ENCODE measurements at regions not wholly inside any gene's neighbourhood (a gene's known extent, or its start where the extent isn't known, plus 50 kb on each side); places are given as distances from the start of the nearest gene placed in this dataset.
"Not testable (repeated sequence)": the region's sequence is repeated elsewhere in the genome, so short reads cannot be mapped to it uniquely, and the experiment has no call there.

- Histone ChIP-seq H3K9me3 (ENCODE audit: low read length) (no peaks in the 10 kb centered on the region), H3K4me3 (ENCODE audit: low read length) (no peak overlapping the region), H4K20me1 (ENCODE audit: insufficient read depth) (no peaks in the 10 kb centered on the region), H2AFZ (ENCODE audit: low read depth, low read length) (no peak overlapping the region), H3K27me3 (ENCODE audit: insufficient read depth, low read depth, low read length) (no peaks in the 10 kb centered on the region), H3K79me2 (replicated peaks; ENCODE audit: insufficient read depth, low read length) (no peaks in the 10 kb centered on the region), H3K9me2 (ENCODE audit: insufficient read depth, low read length) (no peaks in the 10 kb centered on the region), H3K9ac (ENCODE audit: low read length) (no peak overlapping the region), H3K27ac (ENCODE audit: low read length) (no peak overlapping the region), H3K36me3 (ENCODE audit: insufficient read depth, low read length) (no peaks in the 10 kb centered on the region), H3K4me2 (ENCODE audit: low read length) (no peak overlapping the region), H3F3A (ENCODE audit: insufficient read depth, low read length, poor library complexity, severe bottlenecking) (no peaks in the 10 kb centered on the region)
- TF ChIP-seq MXI1 (conservative IDR thresholded peaks at IDR 0.05; ENCODE audit: poor library complexity, severe bottlenecking) = no peak
- no peak for TF ChIP-seq REST (IDR thresholded peaks at IDR 0.05; ENCODE audit: borderline replicate concordance)
- no peak for TF ChIP-seq EP300 (conservative IDR thresholded peaks at IDR 0.05; ENCODE audit: poor library complexity, severe bottlenecking)
- no peak for TF ChIP-seq CTCF (IDR thresholded peaks at IDR 0.05; ENCODE audit: poor library complexity, severe bottlenecking)
- no peak for TF ChIP-seq TAF1 (IDR thresholded peaks at IDR 0.05; ENCODE audit: low read depth)
- no peak for TF ChIP-seq RAD21 (conservative IDR thresholded peaks at IDR 0.05)
- TF ChIP-seq POLR2AphosphoS5 (IDR thresholded peaks at IDR 0.05) = no peak
- no peak for TF ChIP-seq EZH2 (IDR thresholded peaks at IDR 0.05; ENCODE audit: borderline replicate concordance, insufficient read depth, low read length, poor library complexity, severe bottlenecking)
- no peak for TF ChIP-seq SMC3 (conservative IDR thresholded peaks at IDR 0.05; ENCODE audit: poor library complexity)
Measured at GRCh38 chr5:24225051-24225450, 419.7 kb downstream of the CDH10 start.

- Histone ChIP-seq H3K36me3 (ENCODE audit: insufficient read depth, low read length) (no peaks in the 10 kb centered on the region), H3K9ac (ENCODE audit: low read length) (no peak overlapping the region), H2AFZ (ENCODE audit: low read depth, low read length) (no peak overlapping the region), H4K20me1 (ENCODE audit: insufficient read depth) (no peaks in the 10 kb centered on the region), H3K4me2 (ENCODE audit: low read length) (no peak overlapping the region), H3K4me3 (ENCODE audit: low read length) (no peak overlapping the region), H3K27ac (ENCODE audit: low read length) (no peak overlapping the region), H3F3A (ENCODE audit: insufficient read depth, low read length, poor library complexity, severe bottlenecking) (no peaks in the 10 kb centered on the region), H3K27me3 (ENCODE audit: insufficient read depth, low read depth, low read length) (no peaks in the 10 kb centered on the region), H3K9me3 (ENCODE audit: low read length) (no peaks in the 10 kb centered on the region), H3K79me2 (replicated peaks; ENCODE audit: insufficient read depth, low read length) (no peaks in the 10 kb centered on the region), H3K9me2 (ENCODE audit: insufficient read depth, low read length) (no peaks in the 10 kb centered on the region)
- TF ChIP-seq TAF1 (IDR thresholded peaks at IDR 0.05; ENCODE audit: low read depth) (no peak), CTCF (IDR thresholded peaks at IDR 0.05; ENCODE audit: poor library complexity, severe bottlenecking) (no peak), SMC3 (conservative IDR thresholded peaks at IDR 0.05; ENCODE audit: poor library complexity) (no peak), EZH2 (IDR thresholded peaks at IDR 0.05; ENCODE audit: borderline replicate concordance, insufficient read depth, low read length, poor library complexity, severe bottlenecking) (no peak), POLR2AphosphoS5 (IDR thresholded peaks at IDR 0.05) (no peak)
Measured at GRCh38 chr5:24226479-24226878, 418.3 kb downstream of the CDH10 start.

- H3F3A ChIP-seq (ENCODE audit: insufficient read depth, low read length, poor library complexity, severe bottlenecking); H3K27me3 ChIP-seq (ENCODE audit: insufficient read depth, low read depth, low read length); H3K79me2 ChIP-seq (replicated peaks; ENCODE audit: insufficient read depth, low read length); H3K9me2 ChIP-seq (ENCODE audit: insufficient read depth, low read length); H3K4me3 ChIP-seq (ENCODE audit: low read length); H2AFZ ChIP-seq (ENCODE audit: low read depth, low read length); H3K36me3 ChIP-seq (ENCODE audit: insufficient read depth, low read length); H3K9ac ChIP-seq (ENCODE audit: low read length); H3K27ac ChIP-seq (ENCODE audit: low read length); H3K4me2 ChIP-seq (ENCODE audit: low read length); H4K20me1 ChIP-seq (ENCODE audit: insufficient read depth); H3K9me3 ChIP-seq (ENCODE audit: low read length): not testable (repeated sequence)
Measured at GRCh38 chr5:24227881-24228280, 416.9 kb downstream of the CDH10 start.
